Pons (tissue), 1 donor: ENCODE measurements at regions not wholly inside any gene's neighbourhood (a gene's known extent, or its start where the extent isn't known, plus 50 kb on each side); places are given as distances from the start of the nearest gene placed in this dataset.
A peak's percentile ranks its signal among the peaks of the same experiment; 100 is the strongest.

Source experiments
- DNase-seq: peaks from one replicate; pipeline ENCODE4 v3.0.0-alpha.2; 2016; ENCODE audit warnings: low spot score

GRCh38 chr11:134476435-134477021 lies 64.5 kb upstream of the B3GAT1 start:
- DNase-seq: no peak

GRCh38 chr11:134475951-134476350 lies 63.9 kb upstream of the B3GAT1 start:
- DNase-seq: no peak

- DNase-seq: no peak
Measured at GRCh38 chr11:134474942-134475341, 62.9 kb upstream of the B3GAT1 start.

GRCh38 chr11:134474070-134474860 lies 62.2 kb upstream of the B3GAT1 start:
- no peak for DNase-seq

GRCh38 chr11:134471716-134472455 lies 59.8 kb upstream of the B3GAT1 start:
- DNase-seq: no peak

- DNase-seq: peak; percentile 17
Measured at GRCh38 chr11:134471087-134471715, 59.2 kb upstream of the B3GAT1 start.

- no peak for DNase-seq
Measured at GRCh38 chr11:134470238-134470637, 58.2 kb upstream of the B3GAT1 start.

GRCh38 chr11:134469627-134470026 lies 57.6 kb upstream of the B3GAT1 start:
- DNase-seq: peak; percentile 29

GRCh38 chr11:134468796-134469195 lies 56.8 kb upstream of the B3GAT1 start:
- no peak for DNase-seq

- DNase-seq: no peak
Measured at GRCh38 chr11:134468081-134468668, 56.1 kb upstream of the B3GAT1 start.

GRCh38 chr11:134466610-134467567 lies 54.8 kb upstream of the B3GAT1 start:
- DNase-seq: no peak

- DNase-seq: no peak
Measured at GRCh38 chr11:134466156-134466555, 54.1 kb upstream of the B3GAT1 start.

- no peak for DNase-seq
Measured at GRCh38 chr11:134464981-134465730, 53.1 kb upstream of the B3GAT1 start.

GRCh38 chr11:134464196-134464595 lies 52.2 kb upstream of the B3GAT1 start:
- no peak for DNase-seq

GRCh38 chr11:134463716-134464115 lies 51.7 kb upstream of the B3GAT1 start:
- no peak for DNase-seq
